ENCODE measurements at regions not wholly inside any gene's neighbourhood (a gene's known extent, or its start where the extent isn't known, plus 50 kb on each side); places are given as distances from the start of the nearest gene placed in this dataset.
"Not testable (repeated sequence)": the region's sequence is repeated elsewhere in the genome, so short reads cannot be mapped to it uniquely, and the experiment has no call there.

- DNase-seq: peak in 1 of 14 experiments; percentile 1
- H3K27ac ChIP-seq (ENCODE audit: low read depth in 1 of 2, low read length in 2 of 2); CTCF ChIA-PET; ATAC-seq (ENCODE audit: poor library complexity); H3K27me3 ChIP-seq (ENCODE audit: control insufficient read depth in 1 of 2, insufficient read depth in 2 of 2, low read length in 2 of 2); intact Hi-C loops (cut with DNase I, micrococcal nuclease); H3K27ac Mint-ChIP-seq; H3K27me3 Mint-ChIP-seq; H3K4me3 ChIP-seq (ENCODE audit: low read length); POLR2A ChIA-PET; H3K4me1 ChIP-seq (ENCODE audit: insufficient read depth, low read length); H3K36me3 ChIP-seq (ENCODE audit: insufficient read depth, low read length); H3K36me3 Mint-ChIP-seq (ENCODE audit: low read depth); H3K9me3 Mint-ChIP-seq; H3K4me1 Mint-ChIP-seq (ENCODE audit: low read depth); H3K4me3 Mint-ChIP-seq: not testable (repeated sequence)
- H3K9me3 ChIP-seq (ENCODE audit: control insufficient read depth in 1 of 2, insufficient read depth in 1 of 2, low read length in 2 of 2): peaks cover 0 to 35% of the 10 kb centered on the region in 2 experiments
Observed at GRCh38 chr9:66264786-66265185, 527.8 kb downstream of the FOXD4L4 start.

- H3K27me3 ChIP-seq (ENCODE audit: control insufficient read depth in 1 of 2, insufficient read depth in 2 of 2, low read length in 2 of 2); H3K4me1 ChIP-seq (ENCODE audit: insufficient read depth, low read length); H3K4me1 Mint-ChIP-seq (ENCODE audit: low read depth); H3K27me3 Mint-ChIP-seq; H3K36me3 Mint-ChIP-seq (ENCODE audit: low read depth); H3K27ac ChIP-seq (ENCODE audit: low read depth in 1 of 2, low read length in 2 of 2); H3K4me3 Mint-ChIP-seq; POLR2A ChIA-PET; intact Hi-C loops (cut with DNase I, micrococcal nuclease); CTCF ChIA-PET; H3K4me3 ChIP-seq (ENCODE audit: low read length); H3K9me3 Mint-ChIP-seq; ATAC-seq (ENCODE audit: poor library complexity); H3K27ac Mint-ChIP-seq; H3K36me3 ChIP-seq (ENCODE audit: insufficient read depth, low read length): not testable (repeated sequence)
- peaks cover 0 to 35% of the 10 kb centered on the region in 2 experiments for H3K9me3 ChIP-seq (ENCODE audit: control insufficient read depth in 1 of 2, insufficient read depth in 1 of 2, low read length in 2 of 2)
- peak in 6 of 14 experiments; percentile 3 to 35 (median 14) for DNase-seq
Observed at GRCh38 chr9:66266202-66266601, 529.3 kb downstream of the FOXD4L4 start.

- ATAC-seq (ENCODE audit: poor library complexity); H3K4me3 ChIP-seq (ENCODE audit: low read length); H3K27me3 Mint-ChIP-seq; CTCF ChIA-PET; H3K27me3 ChIP-seq (ENCODE audit: control insufficient read depth in 1 of 2, insufficient read depth in 2 of 2, low read length in 2 of 2); H3K27ac ChIP-seq (ENCODE audit: low read depth in 1 of 2, low read length in 2 of 2); POLR2A ChIA-PET; H3K36me3 ChIP-seq (ENCODE audit: insufficient read depth, low read length); H3K4me3 Mint-ChIP-seq; H3K4me1 Mint-ChIP-seq (ENCODE audit: low read depth); H3K27ac Mint-ChIP-seq; H3K9me3 Mint-ChIP-seq; H3K4me1 ChIP-seq (ENCODE audit: insufficient read depth, low read length); H3K36me3 Mint-ChIP-seq (ENCODE audit: low read depth); intact Hi-C loops (cut with DNase I, micrococcal nuclease): not testable (repeated sequence)
- DNase-seq: peak in 1 of 14 experiments; percentile 6
- H3K9me3 ChIP-seq (ENCODE audit: control insufficient read depth in 1 of 2, insufficient read depth in 1 of 2, low read length in 2 of 2): peaks cover 0 to 35% of the 10 kb centered on the region in 2 experiments
Observed at GRCh38 chr9:66266856-66267430, 530.0 kb downstream of the FOXD4L4 start.

GRCh38 chr9:66267684-66268083 lies 530.7 kb downstream of the FOXD4L4 start:
- H3K27ac ChIP-seq (ENCODE audit: low read depth in 1 of 2, low read length in 2 of 2); H3K4me3 Mint-ChIP-seq; H3K4me1 Mint-ChIP-seq (ENCODE audit: low read depth); H3K27me3 ChIP-seq (ENCODE audit: control insufficient read depth in 1 of 2, insufficient read depth in 2 of 2, low read length in 2 of 2); H3K27ac Mint-ChIP-seq; POLR2A ChIA-PET; H3K4me3 ChIP-seq (ENCODE audit: low read length); H3K36me3 Mint-ChIP-seq (ENCODE audit: low read depth); intact Hi-C loops (cut with DNase I, micrococcal nuclease); H3K36me3 ChIP-seq (ENCODE audit: insufficient read depth, low read length); H3K27me3 Mint-ChIP-seq; H3K9me3 Mint-ChIP-seq; H3K4me1 ChIP-seq (ENCODE audit: insufficient read depth, low read length); CTCF ChIA-PET: not testable (repeated sequence)
- H3K9me3 ChIP-seq (ENCODE audit: control insufficient read depth in 1 of 2, insufficient read depth in 1 of 2, low read length in 2 of 2): peaks cover 0 to 35% of the 10 kb centered on the region in 2 experiments
- ATAC-seq (ENCODE audit: poor library complexity) (peak; percentile 54), DNase-seq (peak in 7 of 14 experiments; percentile 20 to 63 (median 39))

GRCh38 chr9:66269024-66269423 lies 532.1 kb downstream of the FOXD4L4 start:
- DNase-seq: peak in 2 of 14 experiments; percentile 12 to 35
- H3K4me1 ChIP-seq (ENCODE audit: insufficient read depth, low read length); H3K27me3 ChIP-seq (ENCODE audit: control insufficient read depth in 1 of 2, insufficient read depth in 2 of 2, low read length in 2 of 2); CTCF ChIA-PET; H3K27me3 Mint-ChIP-seq; H3K27ac ChIP-seq (ENCODE audit: low read depth in 1 of 2, low read length in 2 of 2); H3K36me3 Mint-ChIP-seq (ENCODE audit: low read depth); intact Hi-C loops (cut with DNase I, micrococcal nuclease); H3K4me1 Mint-ChIP-seq (ENCODE audit: low read depth); H3K36me3 ChIP-seq (ENCODE audit: insufficient read depth, low read length); H3K27ac Mint-ChIP-seq; H3K4me3 ChIP-seq (ENCODE audit: low read length); ATAC-seq (ENCODE audit: poor library complexity); H3K9me3 Mint-ChIP-seq; POLR2A ChIA-PET: not testable (repeated sequence)
- H3K9me3 ChIP-seq (ENCODE audit: control insufficient read depth in 1 of 2, insufficient read depth in 1 of 2, low read length in 2 of 2): peaks cover 0 to 29% of the 10 kb centered on the region in 2 experiments
- H3K4me3 Mint-ChIP-seq: peak overlapping the region; percentile 25

GRCh38 chr9:66269783-66270182 lies 532.8 kb downstream of the FOXD4L4 start:
- H3K36me3 Mint-ChIP-seq (ENCODE audit: low read depth); CTCF ChIA-PET; H3K27ac ChIP-seq (ENCODE audit: low read depth in 1 of 2, low read length in 2 of 2); H3K9me3 Mint-ChIP-seq; H3K27me3 Mint-ChIP-seq; POLR2A ChIA-PET; H3K27me3 ChIP-seq (ENCODE audit: control insufficient read depth in 1 of 2, insufficient read depth in 2 of 2, low read length in 2 of 2); H3K4me1 Mint-ChIP-seq (ENCODE audit: low read depth); ATAC-seq (ENCODE audit: poor library complexity); H3K4me1 ChIP-seq (ENCODE audit: insufficient read depth, low read length); H3K36me3 ChIP-seq (ENCODE audit: insufficient read depth, low read length); intact Hi-C loops (cut with DNase I, micrococcal nuclease): not testable (repeated sequence)
- peak overlapping the region; percentile 57 for H3K4me3 ChIP-seq (ENCODE audit: low read length)
- peak in 11 of 14 experiments; percentile 11 to 74 (median 43) for DNase-seq
- Mint-ChIP-seq H3K4me3 (peak overlapping the region; percentile 98), H3K27ac (peak overlapping the region; percentile 89)
- peaks cover 0 to 22% of the 10 kb centered on the region in 2 experiments for H3K9me3 ChIP-seq (ENCODE audit: control insufficient read depth in 1 of 2, insufficient read depth in 1 of 2, low read length in 2 of 2)

GRCh38 chr9:66278809-66279208 lies 541.9 kb downstream of the FOXD4L4 start:
- CTCF ChIA-PET; DNase-seq; POLR2A ChIA-PET; H3K27ac ChIP-seq (ENCODE audit: low read depth in 1 of 2, low read length in 2 of 2); ATAC-seq (ENCODE audit: poor library complexity); H3K4me3 ChIP-seq (ENCODE audit: low read length); H3K36me3 ChIP-seq (ENCODE audit: insufficient read depth, low read length); H3K4me3 Mint-ChIP-seq; H3K9me3 Mint-ChIP-seq; intact Hi-C loops (cut with DNase I, micrococcal nuclease); H3K36me3 Mint-ChIP-seq (ENCODE audit: low read depth); H3K4me1 Mint-ChIP-seq (ENCODE audit: low read depth); H3K27me3 ChIP-seq (ENCODE audit: control insufficient read depth in 1 of 2, insufficient read depth in 2 of 2, low read length in 2 of 2); H3K9me3 ChIP-seq (ENCODE audit: control insufficient read depth in 1 of 2, insufficient read depth in 1 of 2, low read length in 2 of 2); H3K27me3 Mint-ChIP-seq; H3K27ac Mint-ChIP-seq; H3K4me1 ChIP-seq (ENCODE audit: insufficient read depth, low read length): not testable (repeated sequence)
